SK-N-SH treated with all-trans-retinoic acid at 6 μM for 48 hours (cell line): ENCODE measurements at regions not wholly inside any gene's neighbourhood (a gene's known extent, or its start where the extent isn't known, plus 50 kb on each side); places are given as distances from the start of the nearest gene placed in this dataset.

Source experiments
- ATAC-seq: fragments of 200-7000 bp; cut with Tn5 transposase; 3 replicates; pipeline ENCODE4 v1.9.1; 2020; ENCODE audit warnings: mild to moderate bottlenecking, moderate library complexity
- ARNTL ChIP-seq: fragments of 450-650 bp; formaldehyde crosslinking; IDR thresholded peaks from 2 replicates; pipeline ENCODE4 v1.5.0; 2020; ENCODE audit warnings: low read depth, mild to moderate bottlenecking, moderate library complexity, borderline replicate concordance
- BACH2 ChIP-seq: fragments of 250-450 bp; sonication (Bioruptor Pico); IDR thresholded peaks from 2 replicates; pipeline ENCODE4 v1.9.0; 2021; ENCODE audit warnings: mild to moderate bottlenecking, borderline replicate concordance
- CSDC2 ChIP-seq: fragments of 250-450 bp; sonication (Bioruptor Pico); IDR thresholded peaks from 2 replicates; pipeline ENCODE4 v1.5.0; 2020; ENCODE audit warnings: mild to moderate bottlenecking, moderate library complexity
- CSRNP3 ChIP-seq: fragments of 250-450 bp; sonication (Bioruptor Pico); IDR thresholded peaks from 2 replicates; pipeline ENCODE4 v1.5.1; 2021; ENCODE audit warnings: mild to moderate bottlenecking, moderate library complexity
- GLIS3 ChIP-seq: fragments of 250-450 bp; sonication (Bioruptor Pico); IDR thresholded peaks from 2 replicates; pipeline ENCODE4 v1.5.0; 2020; ENCODE audit warnings: mild to moderate bottlenecking, moderate library complexity
- ISL1 ChIP-seq: fragments of 250-450 bp; sonication (Bioruptor Pico); IDR thresholded peaks from 2 replicates; pipeline ENCODE4 v2.1.2; 2022; ENCODE audit warnings: mild to moderate bottlenecking, moderate library complexity
- OSR1 ChIP-seq: fragments of 250-450 bp; sonication (Bioruptor Pico); IDR thresholded peaks from 2 replicates; pipeline ENCODE4 v1.8.0; 2022; ENCODE audit warnings: moderate library complexity, mild to moderate bottlenecking, inconsistent platforms
- PATZ1 ChIP-seq: fragments of 250-450 bp; sonication (Bioruptor Pico); IDR thresholded peaks from 2 replicates; pipeline ENCODE4 v1.8.0; 2020; ENCODE audit warnings: mild to moderate bottlenecking, moderate library complexity, borderline replicate concordance
- POU6F1 ChIP-seq: fragments of 250-450 bp; sonication (Bioruptor Pico); IDR thresholded peaks from 2 replicates; pipeline ENCODE4 v1.8.0; 2021; ENCODE audit warnings: low read depth, mild to moderate bottlenecking, moderate library complexity, borderline replicate concordance
- PPARA ChIP-seq: fragments of 250-450 bp; sonication (Bioruptor Pico); IDR thresholded peaks from 2 replicates; pipeline ENCODE4 v1.5.0; 2020; ENCODE audit warnings: mild to moderate bottlenecking, borderline replicate concordance
- RARB ChIP-seq: fragments of 250-450 bp; sonication (Bioruptor Pico); IDR thresholded peaks from 2 replicates; pipeline ENCODE4 v1.8.0; 2021; ENCODE audit warnings: mild to moderate bottlenecking, moderate library complexity
- SNAI2 ChIP-seq: fragments of 250-450 bp; sonication (Bioruptor Pico); IDR thresholded peaks from 2 replicates; pipeline ENCODE4 v1.5.0; 2020; ENCODE audit warnings: mild to moderate bottlenecking, moderate library complexity
- TCF4 ChIP-seq: fragments of 250-450 bp; sonication (Bioruptor Pico); IDR thresholded peaks from 2 replicates; pipeline ENCODE4 v1.8.0; 2021; ENCODE audit warnings: mild to moderate bottlenecking, moderate library complexity, borderline replicate concordance
- TOX ChIP-seq: fragments of 250-450 bp; sonication (Bioruptor Pico); IDR thresholded peaks from 2 replicates; pipeline ENCODE4 v1.8.0; 2021; ENCODE audit warnings: mild to moderate bottlenecking, moderate library complexity, borderline replicate concordance
- TSHZ2 ChIP-seq: fragments of 250-450 bp; sonication (Bioruptor Pico); IDR thresholded peaks from 2 replicates; pipeline ENCODE4 v1.5.0; 2020; ENCODE audit warnings: mild to moderate bottlenecking, moderate library complexity
- ZC3H10 ChIP-seq: fragments of 250-450 bp; sonication (Bioruptor Pico); IDR thresholded peaks from 2 replicates; pipeline ENCODE4 v1.5.1; 2021; ENCODE audit warnings: mild to moderate bottlenecking, moderate library complexity
- ZFP3 ChIP-seq: fragments of 250-450 bp; sonication (Bioruptor Pico); IDR thresholded peaks from 2 replicates; pipeline ENCODE4 v1.5.0; 2020; ENCODE audit warnings: mild to moderate bottlenecking, moderate library complexity
- ZFP30 ChIP-seq: fragments of 450-650 bp; formaldehyde crosslinking; IDR thresholded peaks from 2 replicates; pipeline ENCODE4 v1.5.0; 2022; ENCODE audit warnings: mild to moderate bottlenecking, moderate library complexity
- ZNF565 ChIP-seq: fragments of 450-650 bp; formaldehyde crosslinking; conservative IDR thresholded peaks from 2 replicates; pipeline ENCODE4 v1.5.0; 2020; ENCODE audit warnings: low read depth, mild to moderate bottlenecking, moderate library complexity
- ZNF8 ChIP-seq: fragments of 450-650 bp; formaldehyde crosslinking; IDR thresholded peaks from 2 replicates; pipeline ENCODE4 v1.5.0; 2020; ENCODE audit warnings: mild to moderate bottlenecking, moderate library complexity

GRCh38 chr4:62429297-62429696, 1229.2 kb downstream of the ADGRL3 start:
- no peak for ATAC-seq

GRCh38 chr4:62415256-62415655, 1215.1 kb downstream of the ADGRL3 start:
- no peak for ATAC-seq
- no peak for TF ChIP-seq ISL1 (CRISPR knock-in tag)
- no peak for TF ChIP-seq CSDC2 (CRISPR knock-in tag)
- TF ChIP-seq PATZ1 (CRISPR knock-in tag): no peak
- TF ChIP-seq BACH2: no peak
- TF ChIP-seq ZFP3 (CRISPR knock-in tag): no peak
- TF ChIP-seq TOX (CRISPR knock-in tag): no peak
- TF ChIP-seq, all 23 proteins: peak for 0

More at GRCh38 chr4:62429297-62429696, 1229.2 kb downstream of the ADGRL3 start:
- TF ChIP-seq ZC3H10 (no peak), GLIS3 (CRISPR knock-in tag) (no peak), TSHZ2 (CRISPR knock-in tag) (no peak), CSRNP3 (CRISPR knock-in tag) (no peak), TCF4 (no peak), PPARA (CRISPR knock-in tag) (no peak), TOX (CRISPR knock-in tag) (no peak), ISL1 (CRISPR knock-in tag) (no peak), ZNF565 (CRISPR knock-in tag) (no peak), ARNTL (CRISPR knock-in tag) (no peak), RARB (CRISPR knock-in tag) (no peak)
- TF ChIP-seq, all 23 proteins: peak for 0

GRCh38 chr4:62414563-62414962, 1214.4 kb downstream of the ADGRL3 start:
- TF ChIP-seq RARB (CRISPR knock-in tag): no peak
- TF ChIP-seq ARNTL (CRISPR knock-in tag): no peak
- no peak for TF ChIP-seq TOX (CRISPR knock-in tag)
- no peak for TF ChIP-seq ZFP3 (CRISPR knock-in tag)
- no peak for TF ChIP-seq SNAI2 (CRISPR knock-in tag)
- TF ChIP-seq ZFP30 (CRISPR knock-in tag): no peak
- TF ChIP-seq TCF4: no peak
- no peak for TF ChIP-seq PPARA (CRISPR knock-in tag)
- no peak for TF ChIP-seq ZNF8 (CRISPR knock-in tag)
- no peak for TF ChIP-seq ISL1 (CRISPR knock-in tag)
- TF ChIP-seq ZNF565 (CRISPR knock-in tag): no peak
- ATAC-seq: no peak

GRCh38 chr4:62410371-62411003, 1210.4 kb downstream of the ADGRL3 start:
- no peak for TF ChIP-seq POU6F1 (CRISPR knock-in tag)
- TF ChIP-seq PPARA (CRISPR knock-in tag): no peak
- TF ChIP-seq TOX (CRISPR knock-in tag): no peak
- no peak for TF ChIP-seq TSHZ2 (CRISPR knock-in tag)
- no peak for TF ChIP-seq PATZ1 (CRISPR knock-in tag)
- TF ChIP-seq ZNF8 (CRISPR knock-in tag): no peak
- no peak for TF ChIP-seq CSRNP3 (CRISPR knock-in tag)
- TF ChIP-seq OSR1 (CRISPR knock-in tag): no peak
- TF ChIP-seq CSDC2 (CRISPR knock-in tag): no peak
- TF ChIP-seq, all 23 proteins: peak for 0
- ATAC-seq: no peak
